SW 1271 (cell line): ENCODE measurements at regions not wholly inside any gene's neighbourhood (a gene's known extent, or its start where the extent isn't known, plus 50 kb on each side); places are given as distances from the start of the nearest gene placed in this dataset.

Experiments used
- DNase-seq, 2 experiments: peaks; one replicate each; lab custom pipeline; 2025; lab: John Stamatoyannopoulos, UW

DNA sequence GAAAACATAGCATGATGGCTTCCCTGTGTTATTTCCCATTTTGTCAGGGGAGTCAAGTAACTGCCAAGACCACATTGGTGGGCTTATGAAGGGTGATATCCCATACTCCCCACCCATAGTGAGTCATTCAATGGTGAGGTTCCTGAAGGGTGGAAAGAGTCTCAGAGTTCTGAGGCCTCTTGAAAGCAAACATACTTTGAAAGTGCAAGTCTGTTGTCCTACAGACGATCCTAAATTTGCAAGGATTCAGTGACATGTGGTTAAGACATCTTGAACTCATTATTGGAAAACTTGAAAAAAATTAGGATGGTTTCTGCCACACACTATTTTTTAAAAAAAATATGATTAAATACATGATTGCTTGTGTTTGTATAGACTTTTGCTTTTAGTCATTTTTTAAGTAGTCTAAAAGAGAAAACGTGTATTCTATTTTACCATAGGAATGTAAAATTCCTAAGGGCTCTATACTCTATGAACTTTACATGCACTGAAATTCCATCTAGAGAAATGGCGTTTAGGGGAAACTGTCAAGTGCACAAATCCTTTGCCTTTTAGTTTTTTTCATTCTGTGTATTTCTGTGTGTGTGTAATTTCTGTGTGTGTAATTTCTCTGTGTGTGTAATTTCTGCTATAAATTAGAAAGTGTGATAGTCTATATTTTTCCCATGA lies 225.5 kb upstream of the ADAMTS5 start:
- DNase-seq = no peak

DNA sequence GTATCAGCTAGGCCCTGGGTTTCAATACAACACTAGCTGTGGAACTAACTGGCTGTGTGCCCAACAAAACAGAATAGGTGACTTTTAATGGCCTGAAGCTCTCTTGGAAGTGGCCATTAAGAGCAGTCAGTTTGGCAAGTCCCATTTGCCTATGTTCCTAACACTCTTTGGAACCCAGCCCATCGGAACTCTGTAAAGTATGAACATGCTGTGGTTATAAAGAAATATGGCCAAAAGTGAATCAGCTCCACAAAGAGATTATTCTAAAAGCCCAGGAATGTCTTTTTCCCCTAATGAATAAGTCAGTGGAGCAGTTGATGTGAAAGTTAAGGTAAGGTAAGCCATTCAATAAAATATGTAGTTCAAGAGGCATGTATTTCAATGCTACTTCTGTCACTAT lies 223.7 kb upstream of the ADAMTS5 start:
- DNase-seq = no peak

- DNase-seq = no peak
Observed at GRCh38 chr21:27189870-27190269, 223.0 kb upstream of the ADAMTS5 start.

DNA sequence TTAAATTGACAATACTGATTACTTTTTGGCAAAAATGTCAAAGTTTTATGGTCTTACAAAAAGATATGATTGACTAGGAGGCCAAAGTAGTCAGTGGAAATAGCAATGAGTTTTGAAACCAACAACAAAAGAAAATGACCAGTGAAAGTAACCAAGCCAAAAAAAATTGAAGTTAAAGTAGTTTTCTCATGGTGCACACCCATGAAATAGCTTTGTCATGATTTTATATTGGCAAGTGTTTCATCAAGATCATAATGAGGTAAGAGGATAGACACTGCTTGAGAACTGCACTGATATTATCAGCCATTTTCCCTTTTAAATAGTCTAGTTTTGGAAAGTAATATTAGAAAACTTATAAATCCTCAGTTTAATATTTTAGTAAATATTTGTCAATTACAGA lies 206.2 kb upstream of the ADAMTS5 start:
- no peak for DNase-seq

DNA sequence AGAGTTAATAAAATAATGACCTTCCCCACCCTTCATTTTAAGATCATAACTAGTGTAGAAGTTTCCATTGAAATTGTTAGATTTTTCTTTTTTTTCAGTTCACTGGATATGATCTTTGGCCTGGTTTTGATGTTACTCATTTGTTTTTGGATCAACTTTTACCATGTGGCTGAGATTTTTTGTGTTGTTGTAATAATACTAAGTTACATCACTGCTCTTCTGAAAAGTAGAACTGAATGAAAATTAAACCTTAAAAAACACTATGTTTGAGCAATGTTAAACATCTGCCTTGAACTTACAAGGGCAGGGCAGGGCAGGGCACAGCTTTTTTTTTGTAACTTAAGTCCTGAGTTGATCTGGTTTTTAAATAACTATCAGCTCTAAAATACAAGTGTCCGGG lies 204.8 kb upstream of the ADAMTS5 start:
- DNase-seq = no peak

DNA sequence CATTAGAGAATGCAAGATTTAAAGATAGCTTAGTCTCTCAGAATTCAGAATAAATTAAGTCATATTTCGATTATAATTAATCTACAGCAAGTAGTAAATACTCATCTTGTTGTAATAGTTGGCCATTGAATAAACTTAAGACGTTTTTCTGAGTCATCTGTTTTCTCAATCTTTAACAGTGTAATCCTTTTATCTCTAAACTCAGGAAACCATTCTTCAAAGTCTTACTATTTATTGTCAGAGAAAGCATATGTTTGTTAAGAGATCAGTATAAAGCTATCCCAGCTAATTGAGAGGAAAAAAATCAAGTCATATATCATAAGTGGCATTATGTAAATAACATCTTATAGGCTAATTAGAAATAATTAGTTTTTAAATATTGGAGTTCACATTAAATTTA lies 201.2 kb upstream of the ADAMTS5 start:
- no peak for DNase-seq

GRCh38 chr21:27164208-27165177 lies 197.6 kb upstream of the ADAMTS5 start:
- no peak for DNase-seq

GRCh38 chr21:27158967-27159366 lies 192.1 kb upstream of the ADAMTS5 start:
- no peak for DNase-seq

- no peak for DNase-seq
Observed at GRCh38 chr21:27157097-27157496, 190.2 kb upstream of the ADAMTS5 start.

GRCh38 chr21:27156666-27157065 lies 189.8 kb upstream of the ADAMTS5 start:
- DNase-seq = no peak

DNA sequence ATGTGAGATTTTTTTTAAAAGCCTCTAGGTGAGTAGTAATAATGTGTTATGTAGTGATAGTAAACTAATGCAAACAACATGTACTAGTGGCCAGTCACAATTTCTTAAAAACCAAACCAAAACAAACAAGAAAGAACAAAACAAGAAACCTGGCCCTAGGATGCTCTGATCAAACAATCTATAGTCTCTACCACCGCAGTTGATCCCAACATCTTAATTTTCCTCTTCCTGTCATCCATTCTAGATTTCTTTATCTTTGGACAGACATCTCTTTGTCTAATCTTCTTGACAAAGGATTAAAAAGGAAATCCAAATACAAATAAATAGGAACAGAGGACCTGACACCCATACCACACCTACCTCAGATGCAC lies 188.2 kb upstream of the ADAMTS5 start:
- no peak for DNase-seq

DNA sequence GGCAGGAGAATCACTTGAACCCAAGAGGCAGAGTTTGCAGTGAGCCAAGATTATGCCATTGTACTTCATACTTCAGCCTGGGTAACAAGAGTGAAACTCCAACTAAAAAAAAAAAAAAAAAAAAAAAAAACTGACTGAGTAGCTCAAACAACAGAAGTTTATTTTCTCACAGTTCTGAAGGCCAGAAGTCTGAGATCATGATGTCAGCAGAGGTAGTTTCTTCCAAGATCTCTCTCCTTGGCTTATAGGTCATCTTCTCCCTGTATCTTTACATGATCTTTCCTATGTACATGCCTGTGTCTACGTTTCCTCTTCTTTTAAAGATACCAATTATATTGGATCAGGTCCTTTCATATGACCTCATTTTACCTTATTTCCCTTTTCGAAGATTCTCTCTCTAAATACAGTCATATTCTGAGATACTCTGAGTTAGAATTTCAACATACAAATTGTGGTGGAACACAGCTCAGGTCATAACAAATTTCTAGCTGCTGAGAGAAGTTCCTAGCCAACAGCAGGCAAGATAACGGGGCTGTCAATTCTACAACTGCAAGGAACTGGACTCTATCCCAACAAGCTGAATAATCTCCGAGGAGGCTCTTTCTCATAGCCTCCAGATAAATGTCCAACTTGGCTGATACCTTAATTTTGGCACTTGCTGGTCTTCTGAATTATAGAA lies 187.7 kb upstream of the ADAMTS5 start:
- no peak for DNase-seq

GRCh38 chr21:27152996-27153395 lies 186.1 kb upstream of the ADAMTS5 start:
- DNase-seq = no peak

- DNase-seq = no peak
Observed at GRCh38 chr21:27149034-27149433, 182.1 kb upstream of the ADAMTS5 start.

DNA sequence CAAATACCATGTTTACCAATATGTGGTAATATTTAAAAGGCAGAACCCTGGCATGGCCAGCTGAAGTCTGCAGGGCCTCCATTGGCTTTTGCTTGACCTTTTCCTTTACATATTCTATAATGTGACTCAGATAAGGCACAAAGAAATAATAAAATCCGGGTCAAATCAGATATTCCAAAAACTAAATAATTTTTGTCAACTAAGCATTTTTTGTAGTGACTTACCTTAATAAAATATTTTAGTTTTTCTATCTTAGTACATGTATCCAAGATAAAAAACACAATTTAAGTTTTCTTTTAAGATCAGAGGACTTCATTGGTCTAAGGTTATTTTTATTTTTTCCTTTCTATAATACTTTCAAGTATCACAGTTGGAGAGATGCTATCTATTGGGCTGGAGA lies 179.4 kb upstream of the ADAMTS5 start:
- DNase-seq = no peak

GRCh38 chr21:27145134-27145798 lies 178.4 kb upstream of the ADAMTS5 start:
- DNase-seq = no peak

- no peak for DNase-seq
Observed at GRCh38 chr21:27143476-27143875, 176.6 kb upstream of the ADAMTS5 start.

GRCh38 chr21:27139526-27139925 lies 172.6 kb upstream of the ADAMTS5 start:
- no peak for DNase-seq

DNA sequence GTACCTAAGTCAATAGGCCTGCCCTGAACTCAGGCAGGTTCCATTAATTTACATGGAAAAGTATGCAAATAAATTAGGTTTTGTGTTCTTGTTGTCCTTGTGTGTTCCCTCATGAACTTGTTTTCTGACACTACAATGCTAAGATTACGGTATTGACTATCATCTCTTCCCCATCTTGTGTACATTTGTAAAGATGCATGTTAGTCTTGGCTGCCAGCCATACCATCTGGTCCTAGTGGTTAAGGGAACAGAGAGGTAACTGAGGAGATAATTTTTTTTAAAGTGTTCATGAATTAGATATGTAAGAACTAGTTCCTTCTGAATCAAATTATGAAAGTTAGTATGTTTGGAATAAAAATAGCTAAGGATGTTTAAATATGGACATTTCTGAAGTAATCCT lies 167.6 kb upstream of the ADAMTS5 start:
- no peak for DNase-seq

GRCh38 chr21:27132266-27132665 lies 165.4 kb upstream of the ADAMTS5 start:
- DNase-seq = no peak

DNA sequence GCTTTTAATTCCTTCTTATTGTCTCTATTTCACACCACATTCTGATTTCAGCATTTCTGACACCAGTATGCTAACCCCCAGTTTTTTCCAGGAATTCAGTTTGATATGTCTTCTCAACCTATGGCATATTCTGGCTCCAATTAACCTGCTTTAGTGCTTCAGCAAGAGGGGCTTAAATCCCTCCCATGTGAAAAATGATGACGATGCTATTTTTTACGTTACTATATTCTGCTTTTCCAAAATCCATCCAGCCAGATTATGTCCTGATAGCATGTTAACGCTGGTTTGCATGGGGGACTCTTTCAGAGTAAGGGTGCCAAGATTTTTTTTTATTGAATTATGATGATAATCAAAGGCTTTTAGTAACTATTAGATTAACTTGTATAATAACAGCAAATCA lies 163.3 kb upstream of the ADAMTS5 start:
- DNase-seq = no peak

DNA sequence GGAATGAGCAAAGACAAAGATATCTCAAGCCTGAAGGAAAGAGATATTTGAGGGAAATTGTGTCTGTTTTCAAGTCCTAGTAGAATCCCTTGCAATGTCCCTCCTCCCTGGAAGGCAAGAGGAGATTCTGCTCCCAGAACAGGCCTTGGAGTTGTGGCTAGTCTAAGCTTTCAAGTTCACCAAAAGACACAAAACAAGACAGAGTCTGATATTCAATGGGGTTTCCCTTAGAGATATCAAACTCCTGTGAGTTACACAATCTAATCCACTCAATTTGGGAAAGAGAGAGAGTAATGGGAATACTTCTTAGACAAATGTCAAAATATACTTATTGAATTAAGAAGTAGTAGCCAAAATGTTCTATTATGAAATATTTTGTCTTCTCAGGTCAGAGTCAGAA lies 162.8 kb upstream of the ADAMTS5 start:
- DNase-seq = no peak
